GM19397 (cell line): ENCODE measurements at regions not wholly inside any gene's neighbourhood (a gene's known extent, or its start where the extent isn't known, plus 50 kb on each side); places are given as distances from the start of the nearest gene placed in this dataset.
"Not testable (repeated sequence)": the region's sequence is repeated elsewhere in the genome, so short reads cannot be mapped to it uniquely, and the experiment has no call there.

Experiments used
- ATAC-seq: cut with Tn5 transposase; IDR thresholded peaks from one replicate; pipeline ENCODE4 v1.9.1; 2021; ENCODE audit warnings: mild to moderate bottlenecking, moderate library complexity; ENCODE audit not compliant: unreplicated experiment

DNA sequence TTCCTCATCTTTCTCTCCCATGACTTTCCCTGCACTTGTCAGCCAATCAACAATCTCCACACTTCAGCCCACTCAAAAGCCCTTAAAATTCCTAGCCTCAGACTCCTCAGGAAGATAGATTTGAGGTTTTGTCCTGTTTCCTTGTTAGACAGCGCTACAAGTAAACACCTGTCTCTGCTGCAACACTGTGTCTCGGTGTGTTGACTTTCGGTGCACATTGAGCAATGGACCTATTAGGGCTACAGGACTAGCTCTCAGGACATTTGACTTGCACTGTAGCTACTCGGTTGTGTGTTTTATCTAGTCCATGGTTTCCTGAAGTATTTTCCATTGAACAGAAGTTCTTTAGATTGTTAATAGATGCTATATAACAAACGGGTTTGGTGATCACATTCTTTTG lies 140.9 kb upstream of the XPO1 start:
- ATAC-seq, result no peak

- no peak for ATAC-seq
Measured at GRCh38 chr2:61677942-61678341, 139.8 kb upstream of the XPO1 start.

DNA sequence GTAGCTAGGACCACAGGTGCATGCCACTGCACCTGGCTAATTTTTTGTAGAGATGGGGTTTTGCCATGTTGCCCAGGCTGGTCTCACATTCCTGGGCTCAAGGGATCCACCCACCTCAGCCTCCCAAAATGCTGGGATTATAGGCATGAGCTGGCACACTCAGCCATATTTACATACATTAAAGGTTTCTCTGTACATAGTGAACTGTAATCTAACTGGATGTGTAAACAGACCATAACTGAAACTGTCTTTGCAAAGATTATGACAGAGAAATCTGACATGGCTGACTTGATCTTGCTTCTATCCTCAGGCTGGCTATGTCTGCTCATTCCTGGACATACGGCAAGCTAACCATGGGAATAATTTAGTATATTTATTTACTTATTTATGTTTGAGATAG lies 139.2 kb upstream of the XPO1 start:
- no peak for ATAC-seq

DNA sequence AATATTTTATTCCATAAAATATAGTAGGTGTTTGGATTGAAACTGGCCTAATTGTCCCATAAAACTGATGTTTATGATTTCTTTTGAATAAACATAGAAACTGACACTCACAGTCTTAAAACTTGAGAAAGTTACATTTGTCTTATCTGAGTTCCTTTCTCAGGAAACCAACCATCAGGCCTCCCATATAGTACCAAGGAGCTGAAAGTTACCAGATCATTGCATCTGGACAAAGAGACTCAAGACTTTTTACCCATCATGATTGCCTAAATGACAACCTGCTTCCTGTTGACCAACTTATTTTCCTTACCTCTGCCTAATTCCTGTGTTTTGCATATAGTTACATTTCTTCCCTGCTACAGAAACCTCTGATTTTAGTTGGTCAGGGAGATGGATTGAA lies 137.0 kb upstream of the XPO1 start:
- ATAC-seq, result no peak

DNA sequence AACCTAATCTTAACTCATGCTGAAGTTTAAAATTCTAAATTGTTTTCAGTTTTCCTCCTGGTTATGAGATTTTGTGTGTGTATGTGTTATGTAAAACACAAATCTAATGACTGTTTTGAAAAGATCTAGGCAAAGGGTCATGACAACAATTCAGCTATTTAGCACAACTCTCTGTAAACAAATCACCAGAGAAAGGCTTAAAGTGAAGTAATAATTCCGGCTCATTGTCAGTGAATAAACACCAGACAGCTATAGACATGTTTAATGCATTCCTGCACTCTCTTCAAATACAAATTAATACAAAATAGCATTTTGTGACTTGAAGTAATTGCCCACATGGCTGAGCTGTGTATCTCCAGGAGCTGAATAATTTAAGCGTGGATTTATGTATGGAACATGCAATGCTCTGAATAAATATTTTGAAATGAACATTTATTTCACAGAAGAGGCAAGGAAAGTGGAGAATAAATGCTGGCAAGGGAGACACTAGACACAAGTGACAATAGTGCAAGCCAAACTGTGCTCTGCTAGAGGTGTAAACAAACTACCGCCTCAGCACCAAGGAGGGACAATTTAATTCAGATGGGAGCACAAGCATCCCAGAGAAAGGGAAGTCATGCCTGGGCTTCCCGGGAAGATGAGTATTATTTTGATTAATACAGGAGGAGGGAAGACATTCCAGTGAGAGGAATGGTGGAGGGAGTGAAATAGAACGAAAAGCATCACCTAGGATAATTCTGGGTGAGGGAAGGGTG lies 133.6 kb upstream of the XPO1 start:
- ATAC-seq, result no peak

GRCh38 chr2:61670591-61671501 lies 132.7 kb upstream of the XPO1 start:
- ATAC-seq, result peak; percentile 65

- ATAC-seq, result no peak
Measured at GRCh38 chr2:61664190-61664589, 126.0 kb upstream of the XPO1 start.

DNA sequence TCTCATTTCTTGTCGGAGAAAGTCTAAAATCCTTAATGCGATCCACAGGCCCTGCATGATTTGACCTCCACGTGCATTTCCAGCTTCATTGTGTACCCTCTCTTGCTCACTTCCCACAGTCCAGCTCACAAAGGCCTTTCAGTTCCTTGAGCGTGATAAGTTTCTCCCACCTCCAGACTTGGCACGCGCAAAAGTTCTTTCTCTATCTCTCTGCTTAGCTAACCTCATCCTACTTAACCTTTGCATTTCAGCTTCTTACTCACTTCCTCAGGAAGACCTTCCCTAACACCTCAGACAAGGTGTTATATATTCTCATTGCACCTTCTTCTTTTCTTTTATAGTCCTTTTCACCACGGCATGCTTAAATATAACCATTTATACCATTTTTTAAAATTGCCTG lies 124.8 kb upstream of the XPO1 start:
- ATAC-seq, result no peak

- ATAC-seq, result no peak
Measured at GRCh38 chr2:61660511-61661388, 122.6 kb upstream of the XPO1 start.

GRCh38 chr2:61658841-61659780 lies 121.0 kb upstream of the XPO1 start:
- ATAC-seq, result no peak

- ATAC-seq, result not testable (repeated sequence)
Measured at GRCh38 chr2:61649946-61650345, 111.8 kb upstream of the XPO1 start.

DNA sequence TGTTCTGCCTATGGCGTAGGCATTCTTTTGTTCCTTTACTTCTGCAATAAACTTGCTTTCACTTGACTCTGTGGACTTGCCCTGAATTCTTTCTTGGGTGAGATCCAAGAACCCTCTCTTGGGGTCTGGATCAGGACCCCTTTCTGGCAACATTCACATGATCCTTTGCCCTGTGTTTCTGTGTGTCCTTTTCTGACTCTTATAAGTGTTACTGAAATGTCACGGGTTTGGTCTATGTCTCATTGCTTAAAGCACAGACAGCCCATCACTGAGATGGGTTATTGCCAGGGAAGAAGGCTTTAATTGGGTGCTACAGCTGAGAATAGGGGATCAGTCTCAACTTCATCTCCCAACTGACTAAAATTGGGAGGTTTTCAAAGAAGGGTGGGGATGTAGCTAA lies 110.9 kb upstream of the XPO1 start:
- no peak for ATAC-seq

DNA sequence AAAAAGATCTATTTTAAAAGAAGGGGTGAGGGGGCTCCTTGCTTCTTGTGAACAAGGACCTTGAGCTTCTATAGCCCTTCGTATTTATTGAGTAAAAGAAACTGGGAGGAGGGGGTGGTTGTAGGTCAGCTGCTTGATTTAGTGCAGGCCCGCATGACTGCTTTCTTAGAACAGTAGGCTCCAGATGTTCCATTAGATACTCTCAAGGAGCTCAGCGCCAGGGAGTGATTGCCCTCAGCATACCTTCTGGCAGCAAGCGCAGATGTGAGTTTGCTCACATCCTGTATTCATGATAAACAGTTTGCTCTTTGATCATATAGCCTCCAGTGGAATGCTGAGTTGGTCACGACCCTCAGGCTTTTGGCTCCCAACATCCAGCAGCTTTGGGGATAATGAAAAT lies 108.9 kb upstream of the XPO1 start:
- no peak for ATAC-seq

GRCh38 chr2:61645911-61646310 lies 107.8 kb upstream of the XPO1 start:
- ATAC-seq, result no peak

DNA sequence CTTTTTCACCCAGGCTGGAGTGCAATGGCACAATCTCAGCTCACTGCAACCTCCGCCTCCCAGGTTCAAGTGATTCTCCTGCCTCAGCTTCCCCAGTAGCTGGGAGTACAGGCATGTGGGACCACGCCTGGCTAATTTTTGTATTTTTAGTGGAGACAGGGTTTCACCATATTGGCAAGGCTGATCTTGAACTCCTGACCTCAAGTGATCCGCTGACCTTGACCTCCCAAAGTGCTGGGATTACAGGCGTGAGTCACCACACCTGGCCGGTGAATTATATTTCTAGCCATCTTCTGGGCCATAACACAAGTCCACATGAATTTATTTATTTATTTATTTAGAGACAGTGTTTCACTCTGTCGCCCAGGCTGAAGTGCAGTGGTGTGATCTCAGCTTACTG lies 105.0 kb upstream of the XPO1 start:
- ATAC-seq, result not testable (repeated sequence)

DNA sequence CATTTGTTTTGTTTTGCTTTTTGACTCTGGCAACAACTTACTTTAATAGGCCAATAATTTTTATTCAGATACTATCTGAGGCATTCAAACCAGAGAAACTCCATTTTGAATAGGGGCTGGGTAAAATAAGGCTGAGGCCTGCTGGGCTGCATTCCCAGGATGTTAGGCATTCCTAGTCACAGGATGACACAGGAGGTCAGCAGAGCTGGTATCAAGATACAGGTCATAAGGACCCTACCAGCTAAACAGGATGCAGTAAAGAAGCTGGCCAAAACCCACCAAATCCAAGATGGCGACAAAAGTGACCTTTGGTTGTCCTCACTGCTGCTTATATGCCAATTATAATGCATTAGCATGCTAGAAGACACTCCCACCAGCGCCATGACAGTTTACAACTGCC lies 102.2 kb upstream of the XPO1 start:
- no peak for ATAC-seq

GRCh38 chr2:61639721-61640120 lies 101.6 kb upstream of the XPO1 start:
- no peak for ATAC-seq

DNA sequence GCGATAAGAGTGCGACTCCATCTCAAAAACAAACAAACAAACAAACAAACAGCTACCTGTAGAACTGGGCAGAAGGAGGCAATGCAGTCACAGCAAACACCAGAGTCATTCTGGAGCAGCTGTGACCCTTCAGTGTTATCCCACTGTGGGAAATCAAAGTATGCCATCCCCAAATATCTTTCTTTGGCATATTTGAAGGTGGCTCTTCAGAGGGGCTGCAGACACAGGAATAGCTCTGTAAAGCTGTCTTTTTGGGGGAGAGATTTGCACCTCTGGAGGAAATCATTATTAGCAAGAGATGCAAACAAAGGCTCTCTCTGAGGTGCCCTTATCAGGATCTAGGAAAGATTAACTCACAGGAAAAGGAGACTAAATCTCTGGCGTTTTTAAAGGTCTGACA lies 98.5 kb upstream of the XPO1 start:
- ATAC-seq, result no peak

DNA sequence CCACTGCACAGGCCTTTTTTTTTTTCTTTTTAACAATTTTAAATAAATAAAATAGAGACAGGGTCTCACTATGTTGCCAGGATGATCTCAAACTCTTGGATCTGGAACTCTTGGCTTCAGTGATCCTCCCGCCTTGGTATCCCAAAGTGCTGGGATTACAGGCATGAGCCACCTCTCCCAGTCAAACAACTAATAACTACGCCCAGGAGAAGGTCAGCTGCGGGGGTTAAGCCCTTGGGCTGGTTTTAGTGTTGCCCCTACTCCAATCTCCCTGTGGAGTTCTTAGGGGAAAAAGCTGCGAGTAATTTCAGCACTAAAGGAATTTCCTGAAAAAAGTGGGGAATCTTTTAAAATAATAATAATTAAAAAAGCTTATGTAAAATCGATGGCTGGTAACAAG lies 96.4 kb upstream of the XPO1 start:
- ATAC-seq, result no peak

- no peak for ATAC-seq
Measured at GRCh38 chr2:61633250-61633649, 95.1 kb upstream of the XPO1 start.
